ENCODE measurements at regions not wholly inside any gene's neighbourhood (a gene's known extent, or its start where the extent isn't known, plus 50 kb on each side); places are given as distances from the start of the nearest gene placed in this dataset.

DNA sequence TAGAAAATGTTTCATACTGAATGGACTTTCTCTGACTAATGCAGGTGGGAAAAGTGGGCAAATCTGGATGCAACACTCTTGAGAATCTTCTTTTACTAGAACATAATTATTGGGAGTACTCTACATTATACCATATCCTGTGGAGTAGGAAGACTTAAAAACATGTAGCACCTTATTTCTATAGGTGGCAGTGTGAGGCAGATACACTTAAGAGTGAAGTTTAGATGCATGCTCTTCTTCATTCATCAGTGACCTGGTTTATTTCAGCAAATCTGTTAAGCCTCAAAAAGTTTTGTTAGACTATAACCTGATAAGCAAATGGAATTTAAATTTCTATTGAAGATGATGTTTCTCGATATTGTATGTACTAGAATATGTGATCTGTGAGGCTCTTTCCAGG lies 1087.1 kb upstream of the LRRN3 start (continued):
- TF ChIP-seq AHDC1 (CRISPR knock-in tag; IDR thresholded peaks at IDR 0.05; ENCODE audit: borderline replicate concordance) (no peak), CHCHD3 (CRISPR knock-in tag; IDR thresholded peaks at IDR 0.05) (no peak), BORCS8-MEF2B (CRISPR knock-in tag; IDR thresholded peaks at IDR 0.05) (no peak), CREBL2 (CRISPR knock-in tag; IDR thresholded peaks at IDR 0.05; ENCODE audit: borderline replicate concordance) (no peak), ZNF460 (CRISPR knock-in tag; IDR thresholded peaks at IDR 0.05; ENCODE audit: borderline replicate concordance) (no peak)

- no peak for DNase-seq (ENCODE audit: low spot score)
- no peak for FAIRE-seq
- no TSS peak for BruUV-seq (replicated peaks)
- CTCF ChIA-PET (ENCODE audit: low intra/inter-chr PET ratio, low total read pairs): no interaction called here
- Histone ChIP-seq H3K27ac (ENCODE audit: extremely low read length, insufficient read depth, low read length) (no peak overlapping the region), H3K4me2 (ENCODE audit: low read depth, low read length) (no peak overlapping the region), H3K4me3 (replicated peaks in 1 of 3; ENCODE audit: insufficient read depth in 1 of 3, low read depth in 2 of 3, low read length in 3 of 3) (no peak overlapping the region), H3K9me3 (ENCODE audit: low read length) (no peaks in the 10 kb centered on the region), H3K4me1 (ENCODE audit: insufficient read depth, low read length) (no peaks in the 10 kb centered on the region), H3K79me2 (ENCODE audit: insufficient read depth, low read length) (no peaks in the 10 kb centered on the region), H3K9ac (ENCODE audit: insufficient read depth, low read depth, low read length) (no peak overlapping the region), H4K20me1 (ENCODE audit: insufficient read depth, low read length) (no peaks in the 10 kb centered on the region), H3K27me3 (ENCODE audit: control insufficient read depth in 1 of 2, insufficient read depth in 2 of 2, low read length in 2 of 2) (no peaks in the 10 kb centered on the region), H2AFZ (ENCODE audit: low read length) (no peak overlapping the region), H3K36me3 (replicated peaks in 1 of 2; ENCODE audit: control insufficient read depth in 1 of 2, insufficient read depth in 2 of 2, low read length in 2 of 2) (no peaks in the 10 kb centered on the region)
- in situ Hi-C loops (cut with HindIII; ENCODE audit: extremely low pct_ligation_motif_present, low pct_unique_long_range_greater_than_20kb) (no loop called here), intact Hi-C loops (cut with micrococcal nuclease; ENCODE audit: unreplicated experiment) (no loop called here)
- POLR2A ChIA-PET: no interaction called here
- ATAC-seq: no peak
- WGBS (ENCODE audit: low lambda C conversion rate): 28% methylated on average over 4 of the region's 4 CpGs
- TF ChIP-seq ZNF24 (IDR thresholded peaks at IDR 0.05) (no peak), FOXC1 (CRISPR knock-in tag; IDR thresholded peaks at IDR 0.05; ENCODE audit: borderline replicate concordance) (no peak), SRSF4 (IDR thresholded peaks at IDR 0.05; ENCODE audit: low read depth, low read length, poor library complexity, severe bottlenecking) (no peak), NCOA1 (CRISPR knock-in tag; IDR thresholded peaks at IDR 0.05) (no peak), AGO1 (IDR thresholded peaks at IDR 0.05; ENCODE audit: low read depth, low read length, poor library complexity, severe bottlenecking) (no peak), MED13 (CRISPR knock-in tag; IDR thresholded peaks at IDR 0.05) (no peak), ZNF101 (CRISPR knock-in tag; IDR thresholded peaks at IDR 0.05; ENCODE audit: borderline replicate concordance, low read depth) (no peak), ZNF446 (CRISPR knock-in tag; IDR thresholded peaks at IDR 0.05) (no peak)
- TF ChIP-seq, protein P1, sequence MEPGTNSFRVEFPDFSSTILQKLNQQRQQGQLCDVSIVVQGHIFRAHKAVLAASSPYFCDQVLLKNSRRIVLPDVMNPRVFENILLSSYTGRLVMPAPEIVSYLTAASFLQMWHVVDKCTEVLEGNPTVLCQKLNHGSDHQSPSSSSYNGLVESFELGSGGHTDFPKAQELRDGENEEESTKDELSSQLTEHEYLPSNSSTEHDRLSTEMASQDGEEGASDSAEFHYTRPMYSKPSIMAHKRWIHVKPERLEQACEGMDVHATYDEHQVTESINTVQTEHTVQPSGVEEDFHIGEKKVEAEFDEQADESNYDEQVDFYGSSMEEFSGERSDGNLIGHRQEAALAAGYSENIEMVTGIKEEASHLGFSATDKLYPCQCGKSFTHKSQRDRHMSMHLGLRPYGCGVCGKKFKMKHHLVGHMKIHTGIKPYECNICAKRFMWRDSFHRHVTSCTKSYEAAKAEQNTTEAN (CRISPR knock-in tag; conservative IDR thresholded peaks at IDR 0.05): no peak
- TF ChIP-seq, protein P2, sequence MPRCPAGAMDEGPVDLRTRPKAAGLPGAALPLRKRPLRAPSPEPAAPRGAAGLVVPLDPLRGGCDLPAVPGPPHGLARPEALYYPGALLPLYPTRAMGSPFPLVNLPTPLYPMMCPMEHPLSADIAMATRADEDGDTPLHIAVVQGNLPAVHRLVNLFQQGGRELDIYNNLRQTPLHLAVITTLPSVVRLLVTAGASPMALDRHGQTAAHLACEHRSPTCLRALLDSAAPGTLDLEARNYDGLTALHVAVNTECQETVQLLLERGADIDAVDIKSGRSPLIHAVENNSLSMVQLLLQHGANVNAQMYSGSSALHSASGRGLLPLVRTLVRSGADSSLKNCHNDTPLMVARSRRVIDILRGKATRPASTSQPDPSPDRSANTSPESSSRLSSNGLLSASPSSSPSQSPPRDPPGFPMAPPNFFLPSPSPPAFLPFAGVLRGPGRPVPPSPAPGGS (CRISPR knock-in tag; IDR thresholded peaks at IDR 0.05): no peak
Observed at GRCh38 chr7:110007320-110008063, 1083.4 kb upstream of the LRRN3 start.
